HL-60 (cell line): ENCODE measurements at regions not wholly inside any gene's neighbourhood (a gene's known extent, or its start where the extent isn't known, plus 50 kb on each side); places are given as distances from the start of the nearest gene placed in this dataset.

Source experiments
- DNase-seq, 2 experiments: peaks; one replicate each; pipeline ENCODE4 v3.0.0-alpha.2; 2010 to 2020; ENCODE audit warnings: low read depth in 1 of 2, low spot score in 1 of 2
- H3K27ac ChIP-seq: fragments of 250-450 bp; sonication (Bioruptor Pico); replicated peaks from 2 replicates; pipeline ENCODE4 v1.5.1; 2020; ENCODE audit warnings: mild to moderate bottlenecking, moderate library complexity
- H3K27me3 ChIP-seq: fragments of 250-450 bp; sonication (Bioruptor Pico); 2 replicates; pipeline ENCODE4 v1.5.1; 2021; ENCODE audit warnings: mild to moderate bottlenecking, moderate library complexity; ENCODE audit not compliant: insufficient read depth, poor library complexity, severe bottlenecking
- H3K4me3 ChIP-seq: replicated peaks from 2 replicates; pipeline ENCODE4 v1.5.1; 2011; ENCODE audit warnings: mild to moderate bottlenecking, control low read depth, low read length; ENCODE audit not compliant: insufficient read depth
- GABPA ChIP-seq: IDR thresholded peaks from 2 replicates; pipeline ENCODE4 v1.6.1; 2012; ENCODE audit warnings: low read depth
- POLR2AphosphoS5 ChIP-seq: IDR thresholded peaks from 2 replicates; pipeline ENCODE4 v1.6.1; 2012; ENCODE audit warnings: low read depth
- SPI1 ChIP-seq: IDR thresholded peaks from 2 replicates; pipeline ENCODE4 v1.6.1; 2012; ENCODE audit warnings: low read depth, mild to moderate bottlenecking, borderline replicate concordance
- TF ChIP-seq, protein P1 (sequence below): IDR thresholded peaks from one replicate; pipeline ENCODE4 v1.5.1; 2011; ENCODE audit warnings: low read length, control low read depth, inconsistent platforms; ENCODE audit not compliant: insufficient read depth
- TF ChIP-seq, protein P2 (sequence below): IDR thresholded peaks from 2 replicates; pipeline ENCODE4 v1.6.1; 2012; ENCODE audit warnings: low read depth; ENCODE audit not compliant: insufficient replicate concordance

DNA sequence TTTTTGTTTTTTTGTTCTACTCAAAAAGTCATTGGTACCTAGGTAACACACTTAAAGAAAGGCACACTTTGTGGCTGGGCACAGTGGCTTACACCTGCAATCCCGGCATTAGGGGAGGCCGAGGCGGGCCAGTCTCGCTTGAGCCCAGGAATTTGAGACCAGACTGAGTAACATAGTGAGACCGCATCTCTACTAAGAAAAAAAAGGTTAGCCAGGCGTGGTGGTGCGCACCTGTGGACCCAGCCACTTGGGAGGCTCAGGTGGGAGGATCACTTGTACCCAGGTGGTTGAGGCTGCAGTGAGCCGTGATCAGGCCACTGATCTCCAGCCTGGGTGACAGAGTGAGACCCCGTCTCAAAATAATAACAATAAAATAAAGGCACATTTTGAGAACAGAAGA, 67.4 kb upstream of the BHLHE23 start:
- H3K27me3 ChIP-seq: peaks cover 19% of the 10 kb centered on the region
- DNase-seq: no peak
- H3K27ac ChIP-seq: no peak overlapping the region
- H3K4me3 ChIP-seq: no peak overlapping the region
- TF ChIP-seq SPI1 (no peak), POLR2AphosphoS5 (no peak), GABPA (no peak)
- TF ChIP-seq, protein P1, sequence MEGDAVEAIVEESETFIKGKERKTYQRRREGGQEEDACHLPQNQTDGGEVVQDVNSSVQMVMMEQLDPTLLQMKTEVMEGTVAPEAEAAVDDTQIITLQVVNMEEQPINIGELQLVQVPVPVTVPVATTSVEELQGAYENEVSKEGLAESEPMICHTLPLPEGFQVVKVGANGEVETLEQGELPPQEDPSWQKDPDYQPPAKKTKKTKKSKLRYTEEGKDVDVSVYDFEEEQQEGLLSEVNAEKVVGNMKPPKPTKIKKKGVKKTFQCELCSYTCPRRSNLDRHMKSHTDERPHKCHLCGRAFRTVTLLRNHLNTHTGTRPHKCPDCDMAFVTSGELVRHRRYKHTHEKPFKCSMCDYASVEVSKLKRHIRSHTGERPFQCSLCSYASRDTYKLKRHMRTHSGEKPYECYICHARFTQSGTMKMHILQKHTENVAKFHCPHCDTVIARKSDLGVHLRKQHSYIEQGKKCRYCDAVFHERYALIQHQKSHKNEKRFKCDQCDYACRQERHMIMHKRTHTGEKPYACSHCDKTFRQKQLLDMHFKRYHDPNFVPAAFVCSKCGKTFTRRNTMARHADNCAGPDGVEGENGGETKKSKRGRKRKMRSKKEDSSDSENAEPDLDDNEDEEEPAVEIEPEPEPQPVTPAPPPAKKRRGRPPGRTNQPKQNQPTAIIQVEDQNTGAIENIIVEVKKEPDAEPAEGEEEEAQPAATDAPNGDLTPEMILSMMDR: no peak
- TF ChIP-seq, protein P2, sequence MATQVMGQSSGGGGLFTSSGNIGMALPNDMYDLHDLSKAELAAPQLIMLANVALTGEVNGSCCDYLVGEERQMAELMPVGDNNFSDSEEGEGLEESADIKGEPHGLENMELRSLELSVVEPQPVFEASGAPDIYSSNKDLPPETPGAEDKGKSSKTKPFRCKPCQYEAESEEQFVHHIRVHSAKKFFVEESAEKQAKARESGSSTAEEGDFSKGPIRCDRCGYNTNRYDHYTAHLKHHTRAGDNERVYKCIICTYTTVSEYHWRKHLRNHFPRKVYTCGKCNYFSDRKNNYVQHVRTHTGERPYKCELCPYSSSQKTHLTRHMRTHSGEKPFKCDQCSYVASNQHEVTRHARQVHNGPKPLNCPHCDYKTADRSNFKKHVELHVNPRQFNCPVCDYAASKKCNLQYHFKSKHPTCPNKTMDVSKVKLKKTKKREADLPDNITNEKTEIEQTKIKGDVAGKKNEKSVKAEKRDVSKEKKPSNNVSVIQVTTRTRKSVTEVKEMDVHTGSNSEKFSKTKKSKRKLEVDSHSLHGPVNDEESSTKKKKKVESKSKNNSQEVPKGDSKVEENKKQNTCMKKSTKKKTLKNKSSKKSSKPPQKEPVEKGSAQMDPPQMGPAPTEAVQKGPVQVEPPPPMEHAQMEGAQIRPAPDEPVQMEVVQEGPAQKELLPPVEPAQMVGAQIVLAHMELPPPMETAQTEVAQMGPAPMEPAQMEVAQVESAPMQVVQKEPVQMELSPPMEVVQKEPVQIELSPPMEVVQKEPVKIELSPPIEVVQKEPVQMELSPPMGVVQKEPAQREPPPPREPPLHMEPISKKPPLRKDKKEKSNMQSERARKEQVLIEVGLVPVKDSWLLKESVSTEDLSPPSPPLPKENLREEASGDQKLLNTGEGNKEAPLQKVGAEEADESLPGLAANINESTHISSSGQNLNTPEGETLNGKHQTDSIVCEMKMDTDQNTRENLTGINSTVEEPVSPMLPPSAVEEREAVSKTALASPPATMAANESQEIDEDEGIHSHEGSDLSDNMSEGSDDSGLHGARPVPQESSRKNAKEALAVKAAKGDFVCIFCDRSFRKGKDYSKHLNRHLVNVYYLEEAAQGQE: no peak

DNA sequence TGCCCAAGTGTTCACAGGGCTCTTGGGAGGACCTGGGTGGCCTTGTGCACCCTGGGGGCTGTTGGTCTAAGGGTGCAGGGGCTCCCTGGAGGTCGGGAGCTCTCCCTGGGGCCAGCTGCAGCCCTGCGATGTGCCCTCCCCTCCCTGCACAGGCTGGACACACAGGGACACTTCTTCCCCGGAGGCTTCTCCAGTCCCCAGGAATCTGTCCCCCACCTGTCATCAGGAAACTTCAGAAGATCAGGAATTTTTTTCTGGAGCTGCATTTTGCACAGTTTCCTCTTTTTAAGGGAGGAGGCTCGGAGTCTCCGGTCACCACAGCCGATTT, 66.9 kb upstream of the BHLHE23 start:
- Histone ChIP-seq H3K4me3 (no peak overlapping the region), H3K27ac (no peak overlapping the region), H3K27me3 (peaks cover 19% of the 10 kb centered on the region)
- no peak for DNase-seq
- TF ChIP-seq, protein P2: no peak
- TF ChIP-seq GABPA (no peak), SPI1 (no peak), POLR2AphosphoS5 (no peak)
- TF ChIP-seq, protein P1: no peak

DNA sequence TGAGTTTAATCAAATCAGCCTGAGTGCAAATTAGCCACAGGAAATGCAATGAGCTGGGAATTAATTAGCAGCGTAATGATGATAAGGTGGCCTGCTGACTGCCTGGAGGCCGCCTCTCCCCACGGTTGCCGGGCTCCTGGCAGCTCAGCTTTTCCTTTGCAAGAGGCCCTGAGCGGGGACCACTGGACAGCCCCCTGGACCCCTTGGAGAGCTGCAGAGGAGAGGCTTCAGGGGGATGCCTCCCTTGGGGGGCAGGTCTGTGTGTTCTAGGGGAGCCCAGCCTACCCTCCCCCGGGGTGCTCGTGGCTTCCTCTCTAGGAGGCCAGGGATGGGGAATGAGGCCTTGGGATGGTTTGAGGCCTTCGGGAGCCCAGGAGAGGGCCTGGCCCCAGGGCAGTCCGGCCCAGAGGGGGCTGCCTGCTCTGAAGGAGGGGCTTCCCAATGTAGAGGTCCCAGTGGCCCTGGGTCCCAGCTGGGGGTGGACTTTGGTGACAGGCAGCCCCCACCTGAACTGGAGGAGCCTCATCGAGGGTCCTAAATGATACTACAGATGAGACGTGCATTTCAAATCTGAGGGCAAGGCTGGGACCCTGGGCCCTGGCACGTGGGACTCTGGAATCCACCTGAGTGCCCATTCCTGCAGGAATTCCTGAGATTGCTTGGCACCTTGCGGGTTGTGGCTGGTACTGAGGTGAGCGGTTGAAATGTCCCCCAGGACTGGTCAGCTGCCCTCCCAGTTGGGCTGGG, 66.4 kb upstream of the BHLHE23 start:
- no peak overlapping the region for H3K27ac ChIP-seq
- peaks cover 18% of the 10 kb centered on the region for H3K27me3 ChIP-seq
- TF ChIP-seq GABPA (no peak), POLR2AphosphoS5 (no peak), SPI1 (no peak)
- TF ChIP-seq, protein P2: no peak
- TF ChIP-seq, protein P1: no peak
- no peak for DNase-seq
- no peak overlapping the region for H3K4me3 ChIP-seq
